Upper lobe of right lung (tissue), 1 donor: ENCODE measurements at regions not wholly inside any gene's neighbourhood (a gene's known extent, or its start where the extent isn't known, plus 50 kb on each side); places are given as distances from the start of the nearest gene placed in this dataset.
"Not testable (repeated sequence)": the region's sequence is repeated elsewhere in the genome, so short reads cannot be mapped to it uniquely, and the experiment has no call there.

ENCODE experiments used
- ATAC-seq: fragments of 200-7000 bp; cut with Tn5 transposase; one replicate; pipeline ENCODE4 v1.9.1; 2020; ENCODE audit warnings: mild to moderate bottlenecking, moderate library complexity
- DNase-seq: peaks from one replicate; pipeline ENCODE4 v3.0.0-alpha.2; 2020
- H3K27ac ChIP-seq: fragments of 200-600 bp; one replicate; pipeline ENCODE4 v1.8.0; 2022
- H3K27me3 ChIP-seq: fragments of 200-600 bp; one replicate; pipeline ENCODE4 v1.8.0; 2022; ENCODE audit warnings: mild to moderate bottlenecking
- H3K36me3 ChIP-seq: fragments of 200-600 bp; one replicate; pipeline ENCODE4 v1.8.0; 2022
- H3K4me1 ChIP-seq: fragments of 200-600 bp; one replicate; pipeline ENCODE4 v1.8.0; 2022
- H3K4me3 ChIP-seq: fragments of 200-600 bp; one replicate; pipeline ENCODE4 v1.8.0; 2022; ENCODE audit warnings: mild to moderate bottlenecking
- H3K9me3 ChIP-seq: fragments of 200-600 bp; one replicate; pipeline ENCODE4 v1.8.0; 2022
- intact Hi-C: fragments of 100-400 bp; cut with DNase I; formaldehyde crosslinking; loops from one replicate; pipeline ENCODE4 v1.11.0; 2022
- TF ChIP-seq, protein P1 (sequence below): fragments of 200-600 bp; IDR thresholded peaks from one replicate; pipeline ENCODE4 v1.8.0; 2022; ENCODE audit warnings: antibody characterized with exemption
- donor health status: DM: no; HTN: yes; CAD: no; lungs with severe emphysema.

DNA sequence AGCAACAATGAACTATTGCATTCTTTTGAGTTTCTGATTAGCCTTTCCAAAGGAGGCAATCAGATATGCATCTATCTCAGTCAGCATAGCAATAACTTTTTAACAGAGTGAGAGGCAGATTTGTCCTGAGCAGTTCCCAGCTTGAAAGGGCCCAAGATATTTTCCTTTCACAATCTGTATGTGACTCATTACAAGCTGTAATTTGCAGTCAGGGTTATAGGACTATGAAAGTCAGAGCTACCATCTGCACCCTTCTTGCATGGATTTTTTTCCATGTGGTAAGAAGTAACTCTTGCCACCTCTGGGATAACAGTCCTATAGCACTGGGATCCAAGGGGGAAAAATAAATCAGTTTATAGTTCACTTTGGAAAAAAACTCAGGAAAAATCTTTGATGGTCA is 318.2 kb upstream of the RGS17 start:
- Histone ChIP-seq H3K27me3 (no peaks in the 10 kb centered on the region), H3K9me3 (no peaks in the 10 kb centered on the region), H3K27ac (no peak overlapping the region), H3K4me1 (no peaks in the 10 kb centered on the region), H3K36me3 (no peaks in the 10 kb centered on the region), H3K4me3 (no peak overlapping the region)
- DNase-seq (no peak), ATAC-seq (no peak)
- TF ChIP-seq, protein P1, sequence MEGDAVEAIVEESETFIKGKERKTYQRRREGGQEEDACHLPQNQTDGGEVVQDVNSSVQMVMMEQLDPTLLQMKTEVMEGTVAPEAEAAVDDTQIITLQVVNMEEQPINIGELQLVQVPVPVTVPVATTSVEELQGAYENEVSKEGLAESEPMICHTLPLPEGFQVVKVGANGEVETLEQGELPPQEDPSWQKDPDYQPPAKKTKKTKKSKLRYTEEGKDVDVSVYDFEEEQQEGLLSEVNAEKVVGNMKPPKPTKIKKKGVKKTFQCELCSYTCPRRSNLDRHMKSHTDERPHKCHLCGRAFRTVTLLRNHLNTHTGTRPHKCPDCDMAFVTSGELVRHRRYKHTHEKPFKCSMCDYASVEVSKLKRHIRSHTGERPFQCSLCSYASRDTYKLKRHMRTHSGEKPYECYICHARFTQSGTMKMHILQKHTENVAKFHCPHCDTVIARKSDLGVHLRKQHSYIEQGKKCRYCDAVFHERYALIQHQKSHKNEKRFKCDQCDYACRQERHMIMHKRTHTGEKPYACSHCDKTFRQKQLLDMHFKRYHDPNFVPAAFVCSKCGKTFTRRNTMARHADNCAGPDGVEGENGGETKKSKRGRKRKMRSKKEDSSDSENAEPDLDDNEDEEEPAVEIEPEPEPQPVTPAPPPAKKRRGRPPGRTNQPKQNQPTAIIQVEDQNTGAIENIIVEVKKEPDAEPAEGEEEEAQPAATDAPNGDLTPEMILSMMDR = no peak
- intact Hi-C loops = no loop called here

DNA sequence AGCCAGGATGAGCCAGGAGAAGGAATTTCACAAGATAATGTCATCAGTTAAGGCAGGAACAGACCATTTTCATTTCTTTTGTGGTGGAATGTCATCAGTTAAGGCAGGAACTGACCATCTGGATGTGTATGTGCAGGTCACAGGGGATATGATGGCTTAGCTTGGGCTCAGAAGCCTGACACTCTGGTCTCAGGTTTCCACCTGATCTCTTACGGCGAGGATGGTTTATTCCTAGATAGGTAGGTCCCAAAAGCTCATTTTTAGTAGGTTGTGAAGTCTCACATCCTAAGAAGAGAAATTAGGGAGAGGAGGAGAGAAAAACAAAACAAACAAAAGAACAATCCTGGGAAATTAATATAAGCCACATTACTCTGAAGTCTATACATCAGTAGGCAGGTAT is 311.7 kb upstream of the RGS17 start:
- H3K4me3 ChIP-seq, H3K27me3 ChIP-seq, ATAC-seq, H3K36me3 ChIP-seq, H3K9me3 ChIP-seq, H3K4me1 ChIP-seq, DNase-seq, H3K27ac ChIP-seq, intact Hi-C loops: not testable (repeated sequence)

DNA sequence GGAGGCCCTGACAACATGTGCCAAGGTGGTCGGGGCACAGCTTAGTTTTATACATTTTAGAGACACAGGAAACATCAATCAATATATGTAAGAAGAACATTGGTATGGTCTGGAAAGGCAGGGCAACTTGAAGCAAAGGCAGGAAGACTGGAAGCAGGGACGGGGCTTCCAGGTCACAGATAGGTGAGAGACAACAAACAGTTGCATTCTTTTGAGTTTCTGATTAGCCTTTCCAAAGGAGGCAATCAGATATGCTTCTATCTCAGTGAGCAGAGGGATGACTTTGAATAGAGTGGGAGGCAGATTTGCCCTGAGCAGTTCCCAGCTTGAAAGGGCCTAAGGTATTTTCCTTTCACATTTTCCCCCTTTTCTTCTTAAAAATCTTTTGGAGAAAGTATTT is 311.0 kb upstream of the RGS17 start:
- DNase-seq (no peak), ATAC-seq (no peak)
- Histone ChIP-seq H3K4me3 (no peak overlapping the region), H3K9me3 (peaks cover 4% of the 10 kb centered on the region), H3K27ac (no peak overlapping the region), H3K27me3 (no peaks in the 10 kb centered on the region), H3K36me3 (no peaks in the 10 kb centered on the region), H3K4me1 (no peaks in the 10 kb centered on the region)
- intact Hi-C loops = no loop called here
- TF ChIP-seq, protein P1 = no peak

DNA sequence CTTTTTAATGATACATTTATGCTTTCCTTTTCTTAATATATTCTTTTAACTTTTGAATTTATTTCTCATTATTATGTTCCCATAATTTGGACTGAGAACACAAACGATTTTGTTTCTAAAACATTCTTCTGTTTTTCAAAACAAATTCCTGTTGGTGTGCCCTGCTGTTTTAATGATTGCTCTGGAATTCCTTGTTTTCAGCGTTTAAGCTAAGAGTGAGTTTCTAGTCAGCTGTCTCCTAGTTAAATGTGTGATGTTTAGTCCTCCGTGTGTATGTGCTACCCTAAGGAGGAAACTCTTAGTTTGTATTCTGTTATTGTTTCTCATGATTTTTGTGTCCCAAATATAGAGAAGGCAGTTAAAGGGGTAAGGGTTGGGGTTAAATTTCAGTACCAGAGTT is 306.1 kb upstream of the RGS17 start:
- TF ChIP-seq, protein P1 = no peak
- H3K4me1 ChIP-seq = no peaks in the 10 kb centered on the region

DNA sequence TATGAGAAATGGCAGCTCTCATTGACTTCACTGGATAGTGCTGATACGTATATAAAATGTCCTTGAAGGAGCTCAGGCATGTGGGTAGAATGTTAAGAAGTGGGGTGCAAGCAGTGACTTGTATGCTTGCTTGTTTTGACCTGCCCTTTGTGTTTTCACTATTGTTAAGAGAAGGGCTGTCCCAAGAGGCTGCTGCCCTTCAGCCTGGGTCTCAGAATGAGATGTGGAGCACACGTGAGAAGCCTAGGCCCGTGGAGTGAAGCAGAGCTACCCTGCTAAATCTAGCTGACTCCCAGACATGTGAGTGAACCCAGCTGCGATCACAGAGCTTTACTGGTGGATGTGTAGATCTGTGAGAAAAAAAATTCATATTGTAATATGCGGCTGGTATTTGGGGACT is 305.3 kb upstream of the RGS17 start:
- TF ChIP-seq, protein P1 = no peak
- no peaks in the 10 kb centered on the region for H3K36me3 ChIP-seq
- no peaks in the 10 kb centered on the region for H3K9me3 ChIP-seq
- ATAC-seq (no peak), DNase-seq (no peak)
- H3K27me3 ChIP-seq = no peaks in the 10 kb centered on the region
- intact Hi-C loops = no loop called here
- no peak overlapping the region for H3K4me3 ChIP-seq
- no peaks in the 10 kb centered on the region for H3K4me1 ChIP-seq
- no peak overlapping the region for H3K27ac ChIP-seq

More for the DNA sequence above, 306.1 kb upstream of the RGS17 start:
- intact Hi-C loops = no loop called here
- DNase-seq = no peak
- no peak for ATAC-seq
- Histone ChIP-seq H3K27me3 (no peaks in the 10 kb centered on the region), H3K36me3 (no peaks in the 10 kb centered on the region), H3K4me3 (no peak overlapping the region), H3K9me3 (no peaks in the 10 kb centered on the region), H3K27ac (no peak overlapping the region)

DNA sequence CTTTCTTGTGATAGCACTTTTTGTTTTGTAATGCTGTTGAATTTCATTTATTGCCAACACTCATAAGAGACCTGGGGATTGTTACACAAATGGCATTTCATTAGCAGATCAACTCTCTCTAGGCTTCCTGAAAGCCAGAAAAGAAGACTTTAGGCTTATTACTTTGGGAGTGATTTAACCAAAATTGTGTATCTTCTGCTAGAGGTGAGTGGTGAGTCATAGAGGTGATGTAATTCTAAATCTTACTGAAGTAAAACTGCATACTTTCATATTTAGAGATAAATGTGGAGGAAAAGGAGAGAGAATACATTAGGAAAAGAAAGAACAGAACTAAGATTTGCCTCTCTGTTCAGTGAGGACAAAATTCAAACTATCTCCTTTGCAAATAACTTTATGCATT is 304.7 kb upstream of the RGS17 start:
- no peak for DNase-seq
- H3K4me3 ChIP-seq = no peak overlapping the region
- no peak overlapping the region for H3K27ac ChIP-seq
- intact Hi-C loops = no loop called here
- TF ChIP-seq, protein P1 = no peak
- no peak for ATAC-seq
- H3K4me1 ChIP-seq = no peaks in the 10 kb centered on the region
- H3K9me3 ChIP-seq = no peaks in the 10 kb centered on the region
- H3K36me3 ChIP-seq = no peaks in the 10 kb centered on the region
- H3K27me3 ChIP-seq = no peaks in the 10 kb centered on the region
